ENCODE measurements at regions not wholly inside any gene's neighbourhood (a gene's known extent, or its start where the extent isn't known, plus 50 kb on each side); places are given as distances from the start of the nearest gene placed in this dataset.

GRCh38 chr7:34501156-34501555 lies 156.9 kb upstream of the NPSR1 start:
- Histone ChIP-seq H3K4me3 (ENCODE audit: low read depth, low read length) (no peak overlapping the region), H3K36me3 (no peaks in the 10 kb centered on the region), H3K9me3 (ENCODE audit: severe bottlenecking) (no peaks in the 10 kb centered on the region), H3K27ac (no peak overlapping the region), H3K27me3 (ENCODE audit: insufficient read depth, low read depth, severe bottlenecking) (no peaks in the 10 kb centered on the region)
- TF ChIP-seq CTCF (IDR thresholded peaks at IDR 0.05; ENCODE audit: low read depth, low read length), result no peak
- no peak for DNase-seq

GRCh38 chr7:34507191-34507590 lies 150.8 kb upstream of the NPSR1 start:
- no peak overlapping the region for H3K27ac ChIP-seq
- TF ChIP-seq CTCF (IDR thresholded peaks at IDR 0.05; ENCODE audit: low read depth, low read length), result no peak
- H3K9me3 ChIP-seq (ENCODE audit: severe bottlenecking), result no peaks in the 10 kb centered on the region
- DNase-seq, result no peak
- no peak overlapping the region for H3K4me3 ChIP-seq (ENCODE audit: low read depth, low read length)
- no peaks in the 10 kb centered on the region for H3K27me3 ChIP-seq (ENCODE audit: insufficient read depth, low read depth, severe bottlenecking)
- no peaks in the 10 kb centered on the region for H3K36me3 ChIP-seq

GRCh38 chr7:34523226-34523918 lies 134.6 kb upstream of the NPSR1 start:
- DNase-seq, result no peak
- no peaks in the 10 kb centered on the region for H3K36me3 ChIP-seq
- no peak overlapping the region for H3K27ac ChIP-seq
- no peak overlapping the region for H3K4me3 ChIP-seq (ENCODE audit: low read depth, low read length)
- no peaks in the 10 kb centered on the region for H3K9me3 ChIP-seq (ENCODE audit: severe bottlenecking)
- no peak for TF ChIP-seq CTCF (IDR thresholded peaks at IDR 0.05; ENCODE audit: low read depth, low read length)
- no peaks in the 10 kb centered on the region for H3K27me3 ChIP-seq (ENCODE audit: insufficient read depth, low read depth, severe bottlenecking)

- no peak overlapping the region for H3K27ac ChIP-seq
- H3K4me3 ChIP-seq (ENCODE audit: low read depth, low read length), result no peak overlapping the region
- DNase-seq, result no peak
- no peak for TF ChIP-seq CTCF (IDR thresholded peaks at IDR 0.05; ENCODE audit: low read depth, low read length)
- no peaks in the 10 kb centered on the region for H3K27me3 ChIP-seq (ENCODE audit: insufficient read depth, low read depth, severe bottlenecking)
- no peaks in the 10 kb centered on the region for H3K36me3 ChIP-seq
- no peaks in the 10 kb centered on the region for H3K9me3 ChIP-seq (ENCODE audit: severe bottlenecking)
Measured at GRCh38 chr7:34530259-34530658, 127.8 kb upstream of the NPSR1 start.

GRCh38 chr7:34539003-34539402 lies 119.0 kb upstream of the NPSR1 start:
- no peaks in the 10 kb centered on the region for H3K9me3 ChIP-seq (ENCODE audit: severe bottlenecking)
- no peak overlapping the region for H3K4me3 ChIP-seq (ENCODE audit: low read depth, low read length)
- no peaks in the 10 kb centered on the region for H3K36me3 ChIP-seq
- no peak for DNase-seq
- no peaks in the 10 kb centered on the region for H3K27me3 ChIP-seq (ENCODE audit: insufficient read depth, low read depth, severe bottlenecking)
- TF ChIP-seq CTCF (IDR thresholded peaks at IDR 0.05; ENCODE audit: low read depth, low read length), result no peak
- H3K27ac ChIP-seq, result no peak overlapping the region

- no peak overlapping the region for H3K4me3 ChIP-seq (ENCODE audit: low read depth, low read length)
Measured at GRCh38 chr7:34544621-34545020, 113.4 kb upstream of the NPSR1 start.

More at GRCh38 chr7:34544621-34545020, 113.4 kb upstream of the NPSR1 start:
- H3K27me3 ChIP-seq (ENCODE audit: insufficient read depth, low read depth, severe bottlenecking), result no peaks in the 10 kb centered on the region
- H3K9me3 ChIP-seq (ENCODE audit: severe bottlenecking), result peaks cover 2% of the 10 kb centered on the region
- H3K27ac ChIP-seq, result no peak overlapping the region
- no peaks in the 10 kb centered on the region for H3K36me3 ChIP-seq
- no peak for DNase-seq
- TF ChIP-seq CTCF (IDR thresholded peaks at IDR 0.05; ENCODE audit: low read depth, low read length), result no peak

Data from WERI-Rb-1 (cell line).